ENCODE measurements at regions not wholly inside any gene's neighbourhood (a gene's known extent, or its start where the extent isn't known, plus 50 kb on each side); places are given as distances from the start of the nearest gene placed in this dataset.

DNA sequence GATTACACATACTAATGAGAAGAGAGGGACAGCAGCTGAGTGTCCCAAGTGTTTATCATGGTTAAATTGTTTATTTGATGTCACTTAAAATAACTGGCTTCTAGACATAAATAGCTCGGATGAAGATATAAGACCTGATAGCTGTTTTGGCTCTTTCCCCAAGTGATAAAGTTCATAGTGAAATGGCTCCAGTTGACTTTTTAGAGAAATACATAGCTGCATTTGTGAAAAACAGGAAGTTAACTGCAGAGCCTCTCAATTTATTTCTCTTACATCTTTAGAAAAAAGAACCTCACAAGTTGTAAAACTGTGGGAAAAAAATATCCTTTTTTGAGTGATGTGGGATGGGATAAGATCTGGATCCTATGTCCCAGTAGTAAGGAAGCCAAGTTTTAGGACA lies 332.9 kb upstream of the RASGRP1 start:
- TF ChIP-seq, protein P1, sequence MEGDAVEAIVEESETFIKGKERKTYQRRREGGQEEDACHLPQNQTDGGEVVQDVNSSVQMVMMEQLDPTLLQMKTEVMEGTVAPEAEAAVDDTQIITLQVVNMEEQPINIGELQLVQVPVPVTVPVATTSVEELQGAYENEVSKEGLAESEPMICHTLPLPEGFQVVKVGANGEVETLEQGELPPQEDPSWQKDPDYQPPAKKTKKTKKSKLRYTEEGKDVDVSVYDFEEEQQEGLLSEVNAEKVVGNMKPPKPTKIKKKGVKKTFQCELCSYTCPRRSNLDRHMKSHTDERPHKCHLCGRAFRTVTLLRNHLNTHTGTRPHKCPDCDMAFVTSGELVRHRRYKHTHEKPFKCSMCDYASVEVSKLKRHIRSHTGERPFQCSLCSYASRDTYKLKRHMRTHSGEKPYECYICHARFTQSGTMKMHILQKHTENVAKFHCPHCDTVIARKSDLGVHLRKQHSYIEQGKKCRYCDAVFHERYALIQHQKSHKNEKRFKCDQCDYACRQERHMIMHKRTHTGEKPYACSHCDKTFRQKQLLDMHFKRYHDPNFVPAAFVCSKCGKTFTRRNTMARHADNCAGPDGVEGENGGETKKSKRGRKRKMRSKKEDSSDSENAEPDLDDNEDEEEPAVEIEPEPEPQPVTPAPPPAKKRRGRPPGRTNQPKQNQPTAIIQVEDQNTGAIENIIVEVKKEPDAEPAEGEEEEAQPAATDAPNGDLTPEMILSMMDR (conservative IDR thresholded peaks at IDR 0.05; ENCODE audit: low read length), result no peak
- no peak for TF ChIP-seq EZH2phosphoT487 (IDR thresholded peaks at IDR 0.05; ENCODE audit: borderline replicate concordance, low read depth, low read length)
- no TSS peak for BruUV-seq (replicated peaks)
- intact Hi-C loops (cut with micrococcal nuclease; ENCODE audit: unreplicated experiment), result no loop called here
- H3K4me1 ChIP-seq (ENCODE audit: insufficient read depth, low read length, poor library complexity, severe bottlenecking), result no peaks in the 10 kb centered on the region
- H3K9me3 ChIP-seq (ENCODE audit: low read length), result no peaks in the 10 kb centered on the region
- H3K4me3 ChIP-seq (ENCODE audit: low read depth, low read length, poor library complexity, severe bottlenecking), result no peak overlapping the region
- H4K20me1 ChIP-seq (ENCODE audit: insufficient read depth, low read length), result no peaks in the 10 kb centered on the region
- no peaks in the 10 kb centered on the region for H3K9me2 ChIP-seq (ENCODE audit: insufficient read depth, low read length)
- no peaks in the 10 kb centered on the region for H3K79me2 ChIP-seq (ENCODE audit: insufficient read depth, low read depth, low read length)
- no peak overlapping the region for H3K27ac ChIP-seq (ENCODE audit: low read depth, low read length, poor library complexity, severe bottlenecking)
- no peaks in the 10 kb centered on the region for H3K36me3 ChIP-seq (ENCODE audit: insufficient read depth, low read length)
- POLR2A ChIA-PET, result no interaction called here
- H2AFZ ChIP-seq (ENCODE audit: low read length), result no peak overlapping the region
- H3K4me2 ChIP-seq (ENCODE audit: low read length), result no peak overlapping the region
- CTCF ChIA-PET (ENCODE audit: unreplicated experiment), result no interaction called here
- no peak for DNase-seq (ENCODE audit: low spot score)

GRCh38 chr15:38898236-38898635 lies 333.6 kb upstream of the RASGRP1 start:
- CTCF ChIA-PET (ENCODE audit: unreplicated experiment), result no interaction called here

DNA sequence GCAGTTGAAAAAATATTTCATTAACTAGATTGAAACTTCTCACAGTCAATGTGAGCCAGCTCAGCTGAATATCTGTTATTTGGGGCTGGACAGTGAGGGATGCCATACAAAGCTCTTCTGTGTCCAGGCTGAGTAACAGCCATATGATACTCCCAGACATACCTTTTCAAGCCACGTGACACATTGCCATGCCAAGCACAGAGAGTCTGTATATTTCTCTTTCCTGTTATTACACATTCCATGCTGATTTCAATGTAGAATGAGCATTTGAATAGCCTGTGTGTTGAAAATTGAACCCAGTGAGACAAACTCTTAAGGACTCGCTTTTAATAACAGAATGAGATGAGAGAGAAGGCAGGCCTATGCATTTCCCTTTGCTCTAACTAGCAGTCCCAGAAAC lies 334.7 kb upstream of the RASGRP1 start:
- Histone ChIP-seq H4K20me1 (ENCODE audit: insufficient read depth, low read length) (no peaks in the 10 kb centered on the region), H3K4me1 (ENCODE audit: insufficient read depth, low read length, poor library complexity, severe bottlenecking) (no peaks in the 10 kb centered on the region), H3K9me2 (ENCODE audit: insufficient read depth, low read length) (no peaks in the 10 kb centered on the region), H3K4me2 (ENCODE audit: low read length) (no peak overlapping the region), H3K4me3 (ENCODE audit: low read depth, low read length, poor library complexity, severe bottlenecking) (no peak overlapping the region), H3K9me3 (ENCODE audit: low read length) (no peaks in the 10 kb centered on the region), H3K79me2 (ENCODE audit: insufficient read depth, low read depth, low read length) (no peaks in the 10 kb centered on the region), H3K36me3 (ENCODE audit: insufficient read depth, low read length) (no peaks in the 10 kb centered on the region), H2AFZ (ENCODE audit: low read length) (no peak overlapping the region), H3K27ac (ENCODE audit: low read depth, low read length, poor library complexity, severe bottlenecking) (no peak overlapping the region)
- BruUV-seq (replicated peaks), result no TSS peak
- TF ChIP-seq, protein P1 (conservative IDR thresholded peaks at IDR 0.05; ENCODE audit: low read length), result no peak
- no peak for TF ChIP-seq EZH2phosphoT487 (IDR thresholded peaks at IDR 0.05; ENCODE audit: borderline replicate concordance, low read depth, low read length)
- intact Hi-C loops (cut with micrococcal nuclease; ENCODE audit: unreplicated experiment), result no loop called here
- ChIA-PET POLR2A (no interaction called here), CTCF (ENCODE audit: unreplicated experiment) (no interaction called here)
- DNase-seq (ENCODE audit: low spot score), result no peak

More at GRCh38 chr15:38898236-38898635, 333.6 kb upstream of the RASGRP1 start:
- Histone ChIP-seq H3K4me3 (ENCODE audit: low read depth, low read length, poor library complexity, severe bottlenecking) (no peak overlapping the region), H3K9me3 (ENCODE audit: low read length) (no peaks in the 10 kb centered on the region), H3K4me1 (ENCODE audit: insufficient read depth, low read length, poor library complexity, severe bottlenecking) (no peaks in the 10 kb centered on the region), H3K4me2 (ENCODE audit: low read length) (no peak overlapping the region), H4K20me1 (ENCODE audit: insufficient read depth, low read length) (no peaks in the 10 kb centered on the region), H2AFZ (ENCODE audit: low read length) (no peak overlapping the region), H3K79me2 (ENCODE audit: insufficient read depth, low read depth, low read length) (no peaks in the 10 kb centered on the region), H3K36me3 (ENCODE audit: insufficient read depth, low read length) (no peaks in the 10 kb centered on the region), H3K27ac (ENCODE audit: low read depth, low read length, poor library complexity, severe bottlenecking) (no peak overlapping the region), H3K9me2 (ENCODE audit: insufficient read depth, low read length) (no peaks in the 10 kb centered on the region)
- no TSS peak for BruUV-seq (replicated peaks)
- POLR2A ChIA-PET, result no interaction called here
- no peak for TF ChIP-seq EZH2phosphoT487 (IDR thresholded peaks at IDR 0.05; ENCODE audit: borderline replicate concordance, low read depth, low read length)
- TF ChIP-seq, protein P1 (conservative IDR thresholded peaks at IDR 0.05; ENCODE audit: low read length), result no peak
- intact Hi-C loops (cut with micrococcal nuclease; ENCODE audit: unreplicated experiment), result no loop called here
- DNase-seq (ENCODE audit: low spot score), result no peak

Data from OCI-LY7 (cell line).